ENCODE measurements at regions not wholly inside any gene's neighbourhood (a gene's known extent, or its start where the extent isn't known, plus 50 kb on each side); places are given as distances from the start of the nearest gene placed in this dataset.
"Not testable (repeated sequence)": the region's sequence is repeated elsewhere in the genome, so short reads cannot be mapped to it uniquely, and the experiment has no call there.

DNA sequence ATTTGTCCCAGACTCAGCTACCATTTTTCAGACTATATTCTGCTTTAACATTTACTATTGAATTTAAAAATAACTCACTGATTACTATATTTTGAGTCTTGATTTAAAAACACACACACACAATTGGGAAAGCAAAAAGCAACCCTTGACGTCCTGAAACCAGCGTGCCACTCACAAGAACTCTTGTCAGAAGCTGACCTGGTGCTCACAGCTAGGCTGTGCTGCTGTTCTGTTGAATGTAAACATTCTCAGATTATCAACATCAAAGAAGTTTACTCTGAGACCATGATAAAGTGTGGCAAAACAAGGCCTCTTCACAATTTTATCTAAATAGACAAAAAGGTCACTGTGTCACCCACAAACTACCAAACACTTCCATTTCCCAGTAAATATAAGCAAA lies 62.6 kb upstream of the CACNA2D1 start:
- FAIRE-seq = no peak
- H3K36me3 Mint-ChIP-seq (ENCODE audit: low read depth, unreplicated experiment) = no peaks in the 10 kb centered on the region
- Histone ChIP-seq H2AFZ (ENCODE audit: low read depth, low read length) (no peak overlapping the region), H3K4me2 (ENCODE audit: low read length) (no peak overlapping the region), H3K4me3 (ENCODE audit: insufficient read depth, low read depth, low read length) (no peak overlapping the region), H3K9ac (ENCODE audit: low read length) (no peak overlapping the region), H3K27me3 (ENCODE audit: insufficient read depth, low read length) (no peaks in the 10 kb centered on the region), H3K27ac (ENCODE audit: low read depth, low read length) (no peak overlapping the region), H3K79me2 (ENCODE audit: insufficient read depth, low read length) (no peaks in the 10 kb centered on the region), H3K9me3 (ENCODE audit: insufficient read depth, low read depth, low read length) (no peaks in the 10 kb centered on the region), H4K20me1 (ENCODE audit: insufficient read depth, low read length) (no peaks in the 10 kb centered on the region), H3K4me1 (ENCODE audit: insufficient read depth, low read length) (no peaks in the 10 kb centered on the region), H3K36me3 (ENCODE audit: insufficient read depth, low read length) (no peaks in the 10 kb centered on the region)
- peaks cover 4% of the 10 kb centered on the region for H3K4me1 Mint-ChIP-seq (ENCODE audit: low read depth, unreplicated experiment)
- H3K9me3 Mint-ChIP-seq (ENCODE audit: unreplicated experiment) = peaks cover 4% of the 10 kb centered on the region
- H3K27me3 Mint-ChIP-seq (ENCODE audit: low read depth, unreplicated experiment) = no peaks in the 10 kb centered on the region
- no peak for TF ChIP-seq EZH2 (IDR thresholded peaks at IDR 0.05; ENCODE audit: insufficient read depth, low read length)
- TF ChIP-seq, protein P1, sequence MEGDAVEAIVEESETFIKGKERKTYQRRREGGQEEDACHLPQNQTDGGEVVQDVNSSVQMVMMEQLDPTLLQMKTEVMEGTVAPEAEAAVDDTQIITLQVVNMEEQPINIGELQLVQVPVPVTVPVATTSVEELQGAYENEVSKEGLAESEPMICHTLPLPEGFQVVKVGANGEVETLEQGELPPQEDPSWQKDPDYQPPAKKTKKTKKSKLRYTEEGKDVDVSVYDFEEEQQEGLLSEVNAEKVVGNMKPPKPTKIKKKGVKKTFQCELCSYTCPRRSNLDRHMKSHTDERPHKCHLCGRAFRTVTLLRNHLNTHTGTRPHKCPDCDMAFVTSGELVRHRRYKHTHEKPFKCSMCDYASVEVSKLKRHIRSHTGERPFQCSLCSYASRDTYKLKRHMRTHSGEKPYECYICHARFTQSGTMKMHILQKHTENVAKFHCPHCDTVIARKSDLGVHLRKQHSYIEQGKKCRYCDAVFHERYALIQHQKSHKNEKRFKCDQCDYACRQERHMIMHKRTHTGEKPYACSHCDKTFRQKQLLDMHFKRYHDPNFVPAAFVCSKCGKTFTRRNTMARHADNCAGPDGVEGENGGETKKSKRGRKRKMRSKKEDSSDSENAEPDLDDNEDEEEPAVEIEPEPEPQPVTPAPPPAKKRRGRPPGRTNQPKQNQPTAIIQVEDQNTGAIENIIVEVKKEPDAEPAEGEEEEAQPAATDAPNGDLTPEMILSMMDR (IDR thresholded peaks at IDR 0.05; ENCODE audit: insufficient read depth, low read depth, low read length) = no peak
- DNase-seq (ENCODE audit: low read depth) = no peak
- H3K4me3 Mint-ChIP-seq (ENCODE audit: unreplicated experiment) = no peak overlapping the region
- no peak overlapping the region for H3K27ac Mint-ChIP-seq (ENCODE audit: unreplicated experiment)

DNA sequence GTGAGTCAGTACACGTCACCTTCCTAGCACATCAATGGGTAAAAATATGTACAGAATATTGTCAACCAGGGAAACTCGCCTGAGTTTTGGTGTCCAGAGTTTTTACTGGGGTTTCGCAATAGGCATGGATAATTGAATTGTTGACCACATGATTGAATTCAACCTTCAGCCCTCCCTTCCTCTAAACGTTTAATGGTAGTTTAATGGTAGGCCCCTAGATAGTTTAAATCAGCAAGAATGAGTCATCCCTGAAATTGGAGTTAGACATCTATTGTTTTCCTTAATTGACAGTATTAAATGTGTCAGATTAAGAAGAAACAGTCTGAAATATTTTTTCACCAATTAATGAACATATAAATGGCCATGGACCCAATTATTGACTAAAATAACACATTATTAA lies 57.8 kb upstream of the CACNA2D1 start:
- FAIRE-seq (no peak), DNase-seq (ENCODE audit: low read depth) (no peak)
- Histone ChIP-seq H3K4me3 (ENCODE audit: insufficient read depth, low read depth, low read length) (no peak overlapping the region), H3K9me3 (ENCODE audit: insufficient read depth, low read depth, low read length) (no peaks in the 10 kb centered on the region), H3K9ac (ENCODE audit: low read length) (no peak overlapping the region), H3K36me3 (ENCODE audit: insufficient read depth, low read length) (no peaks in the 10 kb centered on the region), H2AFZ (ENCODE audit: low read depth, low read length) (no peak overlapping the region), H3K27ac (ENCODE audit: low read depth, low read length) (no peak overlapping the region), H3K27me3 (ENCODE audit: insufficient read depth, low read length) (no peaks in the 10 kb centered on the region), H4K20me1 (ENCODE audit: insufficient read depth, low read length) (no peaks in the 10 kb centered on the region), H3K4me2 (ENCODE audit: low read length) (no peak overlapping the region), H3K4me1 (ENCODE audit: insufficient read depth, low read length) (no peaks in the 10 kb centered on the region), H3K79me2 (ENCODE audit: insufficient read depth, low read length) (no peaks in the 10 kb centered on the region)
- Mint-ChIP-seq H3K27ac (ENCODE audit: unreplicated experiment) (no peak overlapping the region), H3K36me3 (ENCODE audit: low read depth, unreplicated experiment) (no peaks in the 10 kb centered on the region), H3K4me3 (ENCODE audit: unreplicated experiment) (no peak overlapping the region), H3K27me3 (ENCODE audit: low read depth, unreplicated experiment) (no peaks in the 10 kb centered on the region), H3K4me1 (ENCODE audit: low read depth, unreplicated experiment) (peaks cover under 1% of the 10 kb centered on the region), H3K9me3 (ENCODE audit: unreplicated experiment) (peaks cover 9% of the 10 kb centered on the region)
- no peak for TF ChIP-seq EZH2 (IDR thresholded peaks at IDR 0.05; ENCODE audit: insufficient read depth, low read length)
- TF ChIP-seq, protein P1 (IDR thresholded peaks at IDR 0.05; ENCODE audit: insufficient read depth, low read depth, low read length) = no peak

DNA sequence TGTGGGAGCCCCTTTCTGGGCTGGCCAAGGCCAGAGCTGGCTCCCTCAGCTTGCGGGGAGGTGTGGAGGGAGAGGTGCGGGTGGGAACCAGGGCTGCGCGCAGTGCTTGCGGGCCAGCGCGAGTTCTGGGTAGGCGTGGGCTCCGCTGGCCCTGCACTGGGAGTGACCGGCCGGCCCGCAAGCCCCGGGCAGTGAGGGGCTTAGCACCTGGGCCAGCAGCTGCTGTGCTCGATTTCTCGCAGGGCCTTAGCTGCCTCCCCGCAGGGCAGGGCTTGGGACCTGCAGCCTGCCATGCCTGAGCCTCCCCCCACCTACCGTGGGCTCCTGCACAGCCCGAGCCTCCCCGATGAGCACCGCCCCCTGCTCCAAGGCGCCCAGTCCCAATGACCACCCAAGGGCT lies 56.0 kb upstream of the CACNA2D1 start:
- H3K4me3 Mint-ChIP-seq (ENCODE audit: unreplicated experiment); H3K4me3 ChIP-seq (ENCODE audit: insufficient read depth, low read depth, low read length); H3K27ac ChIP-seq (ENCODE audit: low read depth, low read length); FAIRE-seq; H3K9me3 ChIP-seq (ENCODE audit: insufficient read depth, low read depth, low read length); H3K27me3 ChIP-seq (ENCODE audit: insufficient read depth, low read length); H3K9ac ChIP-seq (ENCODE audit: low read length); H3K9me3 Mint-ChIP-seq (ENCODE audit: unreplicated experiment); H3K4me2 ChIP-seq (ENCODE audit: low read length); H3K36me3 ChIP-seq (ENCODE audit: insufficient read depth, low read length); H3K27ac Mint-ChIP-seq (ENCODE audit: unreplicated experiment); H4K20me1 ChIP-seq (ENCODE audit: insufficient read depth, low read length); H3K4me1 ChIP-seq (ENCODE audit: insufficient read depth, low read length); H2AFZ ChIP-seq (ENCODE audit: low read depth, low read length); H3K27me3 Mint-ChIP-seq (ENCODE audit: low read depth, unreplicated experiment); H3K36me3 Mint-ChIP-seq (ENCODE audit: low read depth, unreplicated experiment); H3K4me1 Mint-ChIP-seq (ENCODE audit: low read depth, unreplicated experiment); H3K79me2 ChIP-seq (ENCODE audit: insufficient read depth, low read length); DNase-seq (ENCODE audit: low read depth): not testable (repeated sequence)
